Stimulated activated CD4-positive, alpha-beta T cell treated with anti-CD3 and anti-CD28 coated beads, Interleukin-1b, Interleukin-23, amount 100 ng/mL, for 24 hours (primary cell): ENCODE measurements at regions not wholly inside any gene's neighbourhood (a gene's known extent, or its start where the extent isn't known, plus 50 kb on each side); places are given as distances from the start of the nearest gene placed in this dataset.
A peak's percentile ranks its signal among the peaks of the same experiment; 100 is the strongest.
"Not testable (repeated sequence)": the region's sequence is repeated elsewhere in the genome, so short reads cannot be mapped to it uniquely, and the experiment has no call there.

Experiments
- DNase-seq, 4 experiments: peaks; one replicate each; pipeline ENCODE4 v3.0.0-alpha.2; 2020; ENCODE audit warnings: low read depth in 4 of 4, low spot score in 1 of 4

- DNase-seq: no peak
Measured at GRCh38 chr4:107470173-107470572, 249.9 kb downstream of the PAPSS1 start.

- DNase-seq: no peak
Measured at GRCh38 chr4:107468812-107469211, 251.2 kb downstream of the PAPSS1 start.

GRCh38 chr4:107468156-107468555, 251.9 kb downstream of the PAPSS1 start:
- no peak for DNase-seq

- no peak for DNase-seq
Measured at GRCh38 chr4:107467461-107467860, 252.6 kb downstream of the PAPSS1 start.

GRCh38 chr4:107458194-107458593, 261.8 kb downstream of the PAPSS1 start:
- no peak for DNase-seq

- no peak for DNase-seq
Measured at GRCh38 chr4:107453987-107454386, 266.0 kb downstream of the PAPSS1 start.

GRCh38 chr4:107452717-107453630, 267.1 kb downstream of the PAPSS1 start:
- no peak for DNase-seq

- no peak for DNase-seq
Measured at GRCh38 chr4:107449611-107450369, 270.2 kb downstream of the PAPSS1 start.

- DNase-seq: no peak
Measured at GRCh38 chr4:107442538-107443111, 277.4 kb downstream of the PAPSS1 start.

GRCh38 chr4:107439401-107439800, 280.6 kb downstream of the PAPSS1 start:
- DNase-seq: no peak

GRCh38 chr4:107436471-107436870, 283.6 kb downstream of the PAPSS1 start:
- not testable (repeated sequence) for DNase-seq

GRCh38 chr4:107432451-107432850, 287.6 kb downstream of the PAPSS1 start:
- no peak for DNase-seq

- DNase-seq: no peak
Measured at GRCh38 chr4:107423677-107424405, 296.2 kb downstream of the PAPSS1 start.

GRCh38 chr4:107419536-107419935, 300.5 kb downstream of the PAPSS1 start:
- peak in 1 of 4 experiments; percentile 1 for DNase-seq

- DNase-seq: no peak
Measured at GRCh38 chr4:107419052-107419451, 301.0 kb downstream of the PAPSS1 start.

- DNase-seq: not testable (repeated sequence)
Measured at GRCh38 chr4:107415490-107415889, 304.5 kb downstream of the PAPSS1 start.

GRCh38 chr4:107409872-107410271, 310.2 kb downstream of the PAPSS1 start:
- not testable (repeated sequence) for DNase-seq

- DNase-seq: no peak
Measured at GRCh38 chr4:107408968-107409367, 311.1 kb downstream of the PAPSS1 start.

GRCh38 chr4:107404591-107405300, 315.3 kb downstream of the PAPSS1 start:
- no peak for DNase-seq

- DNase-seq: no peak
Measured at GRCh38 chr4:107402291-107402690, 317.7 kb downstream of the PAPSS1 start.
